HG02623 (cell line): ENCODE measurements at regions not wholly inside any gene's neighbourhood (a gene's known extent, or its start where the extent isn't known, plus 50 kb on each side); places are given as distances from the start of the nearest gene placed in this dataset.
"Not testable (repeated sequence)": the region's sequence is repeated elsewhere in the genome, so short reads cannot be mapped to it uniquely, and the experiment has no call there.

Experiments
- ATAC-seq: cut with Tn5 transposase; IDR thresholded peaks from one replicate; pipeline ENCODE4 v1.9.1; 2021; ENCODE audit warnings: moderate library complexity; ENCODE audit not compliant: unreplicated experiment

DNA sequence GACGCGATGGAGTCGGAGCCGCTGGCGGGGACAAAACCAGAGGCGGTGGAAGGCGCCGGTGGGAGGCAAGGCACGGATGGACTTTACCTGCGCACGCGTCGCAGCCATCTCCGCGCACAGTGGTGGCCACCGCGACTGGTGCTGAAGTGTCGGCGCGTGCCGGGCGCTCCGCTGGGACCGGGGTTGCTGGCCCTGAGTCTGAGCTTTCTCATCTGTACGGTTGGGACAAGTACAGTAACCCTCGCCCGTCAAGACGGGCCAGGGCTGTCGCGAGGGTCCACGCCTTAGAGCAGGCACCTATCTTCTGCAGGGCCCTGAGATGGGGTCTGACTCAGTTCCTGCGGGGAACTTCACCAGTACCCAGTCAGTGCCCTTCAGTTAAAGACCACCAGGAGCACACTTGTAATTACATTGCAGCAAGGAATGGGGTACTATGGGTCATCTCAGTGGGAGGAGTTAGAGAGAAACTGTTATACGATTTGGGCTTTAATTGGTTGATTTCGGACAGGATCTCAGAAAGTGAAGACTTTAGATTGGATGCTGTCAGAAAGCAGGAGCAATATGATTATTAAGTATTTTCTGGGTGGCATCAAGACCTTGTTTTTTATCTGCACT is 385.6 kb downstream of the SPATA31A6 start:
- ATAC-seq, result not testable (repeated sequence)

DNA sequence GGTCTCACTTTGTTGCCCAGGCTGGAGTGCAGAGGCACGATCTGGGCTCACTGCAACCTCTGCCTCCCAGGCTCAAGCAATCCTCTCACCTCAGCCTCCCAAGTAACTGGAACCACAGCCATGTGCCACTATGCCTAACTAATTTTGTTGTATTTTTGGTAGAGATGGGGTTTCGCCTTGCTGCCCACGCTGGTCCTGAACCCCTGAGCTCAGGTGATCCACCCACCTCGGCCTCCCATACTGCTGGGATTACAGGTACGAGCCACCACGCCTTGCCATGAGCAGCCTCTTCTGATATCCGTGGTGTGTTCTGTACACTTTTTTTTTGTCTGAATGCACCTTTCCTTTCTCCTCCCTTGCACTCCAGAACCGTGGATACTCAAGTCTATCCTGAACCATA is 394.4 kb downstream of the SPATA31A6 start:
- not testable (repeated sequence) for ATAC-seq
